ENCODE measurements at regions not wholly inside any gene's neighbourhood (a gene's known extent, or its start where the extent isn't known, plus 50 kb on each side); places are given as distances from the start of the nearest gene placed in this dataset.

DNA sequence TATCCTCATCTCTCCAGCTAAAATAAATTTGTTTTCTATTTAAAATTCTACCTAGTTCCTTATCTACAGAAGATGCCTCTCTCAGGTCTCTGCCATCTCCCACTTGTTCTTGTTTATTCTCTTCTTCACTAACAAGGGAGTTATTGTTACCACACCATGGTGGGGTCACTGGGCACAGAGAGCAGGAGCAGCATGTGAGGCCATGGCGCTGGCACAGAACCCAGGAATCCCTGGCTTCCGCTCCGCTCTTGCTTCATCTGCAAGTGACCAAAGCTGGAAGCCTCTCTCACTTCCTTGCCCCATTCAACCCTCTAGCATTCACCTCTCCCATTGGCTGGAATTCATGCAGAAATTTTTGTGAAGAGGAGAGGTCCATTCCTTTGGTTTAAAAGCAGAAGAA lies 190.7 kb upstream of the NCAM1 start:
- Histone ChIP-seq H3K27ac (ENCODE audit: low read depth in 1 of 2, low read length in 2 of 2) (no peak overlapping the region), H3K27me3 (ENCODE audit: control insufficient read depth in 4 of 4, insufficient read depth in 4 of 4, low read length in 3 of 4) (peaks cover 0 to 4% (median 0%) of the 10 kb centered on the region in 4 donors), H3K9me3 (ENCODE audit: control insufficient read depth in 4 of 4, low read length in 3 of 4) (no peaks in the 10 kb centered on the region), H3K4me3 (ENCODE audit: low read depth in 1 of 3, low read length in 3 of 3) (no peak overlapping the region), H3K36me3 (ENCODE audit: control insufficient read depth in 4 of 4, insufficient read depth in 3 of 4, low read depth in 1 of 4, low read length in 3 of 4) (no peaks in the 10 kb centered on the region), H3K9ac (ENCODE audit: low read depth in 1 of 2, low read length in 2 of 2) (no peak overlapping the region), H3K4me1 (ENCODE audit: control insufficient read depth in 4 of 4, insufficient read depth in 4 of 4, low read length in 3 of 4) (no peaks in the 10 kb centered on the region)
- DNase-seq (ENCODE audit: low spot score), result no peak
- TF ChIP-seq, protein P1, sequence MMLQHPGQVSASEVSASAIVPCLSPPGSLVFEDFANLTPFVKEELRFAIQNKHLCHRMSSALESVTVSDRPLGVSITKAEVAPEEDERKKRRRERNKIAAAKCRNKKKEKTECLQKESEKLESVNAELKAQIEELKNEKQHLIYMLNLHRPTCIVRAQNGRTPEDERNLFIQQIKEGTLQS (IDR thresholded peaks at IDR 0.05), result no peak
- TF ChIP-seq YY1 (IDR thresholded peaks at IDR 0.05) (no peak), RXRA (IDR thresholded peaks at IDR 0.05) (no peak), RAD21 (IDR thresholded peaks at IDR 0.05) (no peak), EGR1 (IDR thresholded peaks at IDR 0.05; ENCODE audit: low read depth in 2 of 2) (no peak)
- WGBS, result 86% methylated on average over 3 of the region's 3 CpGs

DNA sequence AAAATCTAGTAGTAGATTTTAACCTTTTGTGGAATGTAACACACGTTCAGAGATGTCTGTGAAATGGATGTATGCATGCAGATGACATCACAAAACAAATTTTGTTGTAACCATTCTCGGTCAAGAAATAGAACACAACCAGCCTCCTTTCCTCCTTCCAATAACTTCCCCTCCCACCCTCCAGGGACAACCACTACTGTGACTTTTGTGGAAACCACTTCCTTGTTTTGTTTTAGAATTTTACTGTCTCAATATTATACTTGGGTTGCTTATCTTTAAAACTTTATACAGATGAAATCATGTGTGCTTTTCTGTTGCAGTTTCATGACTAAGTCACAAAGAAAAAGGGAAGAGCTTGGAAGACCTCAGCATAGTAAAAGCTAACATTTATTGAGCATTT lies 189.4 kb upstream of the NCAM1 start:
- Histone ChIP-seq H3K9me3 (ENCODE audit: control insufficient read depth in 4 of 4, low read length in 3 of 4) (no peaks in the 10 kb centered on the region), H3K4me1 (ENCODE audit: control insufficient read depth in 4 of 4, insufficient read depth in 4 of 4, low read length in 3 of 4) (no peaks in the 10 kb centered on the region), H3K36me3 (ENCODE audit: control insufficient read depth in 4 of 4, insufficient read depth in 3 of 4, low read depth in 1 of 4, low read length in 3 of 4) (no peaks in the 10 kb centered on the region), H3K9ac (ENCODE audit: low read depth in 1 of 2, low read length in 2 of 2) (no peak overlapping the region), H3K27me3 (ENCODE audit: control insufficient read depth in 4 of 4, insufficient read depth in 4 of 4, low read length in 3 of 4) (peaks cover 0 to 8% (median 1%) of the 10 kb centered on the region in 4 donors), H3K4me3 (ENCODE audit: low read depth in 1 of 3, low read length in 3 of 3) (no peak overlapping the region), H3K27ac (ENCODE audit: low read depth in 1 of 2, low read length in 2 of 2) (no peak overlapping the region)
- WGBS, result 55% methylated on average over 2 of the region's 2 CpGs
- no peak for TF ChIP-seq EGR1 (IDR thresholded peaks at IDR 0.05; ENCODE audit: low read depth in 2 of 2)
- TF ChIP-seq SP1 (IDR thresholded peaks at IDR 0.05), result no peak
- no peak for DNase-seq (ENCODE audit: low spot score)

DNA sequence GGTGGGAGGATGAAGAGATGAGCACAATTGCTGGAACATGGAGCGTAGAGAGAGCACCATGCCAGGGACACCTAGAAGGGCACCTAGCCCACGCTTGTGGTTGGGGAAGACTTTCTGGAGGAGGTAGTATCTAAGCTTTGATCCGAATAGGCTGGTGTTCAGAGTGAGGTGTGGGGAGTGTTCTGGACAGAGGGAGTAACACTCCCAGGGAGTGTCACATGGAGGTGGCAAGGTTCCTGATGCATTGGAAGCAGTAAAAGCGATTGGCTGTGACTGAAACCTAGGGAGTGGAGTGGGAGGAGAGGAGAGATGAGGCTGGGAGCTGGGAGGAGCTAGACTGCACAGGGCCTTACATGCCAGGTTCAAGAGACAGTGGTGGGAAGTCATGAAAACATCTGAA lies 188.0 kb upstream of the NCAM1 start:
- Histone ChIP-seq H3K4me1 (ENCODE audit: control insufficient read depth in 4 of 4, insufficient read depth in 4 of 4, low read length in 3 of 4) (no peaks in the 10 kb centered on the region), H3K36me3 (ENCODE audit: control insufficient read depth in 4 of 4, insufficient read depth in 3 of 4, low read depth in 1 of 4, low read length in 3 of 4) (no peaks in the 10 kb centered on the region), H3K27ac (ENCODE audit: low read depth in 1 of 2, low read length in 2 of 2) (no peak overlapping the region), H3K4me3 (ENCODE audit: low read depth in 1 of 3, low read length in 3 of 3) (no peak overlapping the region), H3K9me3 (ENCODE audit: control insufficient read depth in 4 of 4, low read length in 3 of 4) (no peaks in the 10 kb centered on the region), H3K9ac (ENCODE audit: low read depth in 1 of 2, low read length in 2 of 2) (no peak overlapping the region), H3K27me3 (ENCODE audit: control insufficient read depth in 4 of 4, insufficient read depth in 4 of 4, low read length in 3 of 4) (peaks cover 0 to 12% (median 3%) of the 10 kb centered on the region in 4 donors)
- DNase-seq (ENCODE audit: low spot score), result no peak
- TF ChIP-seq RAD21 (IDR thresholded peaks at IDR 0.05) (no peak), YY1 (IDR thresholded peaks at IDR 0.05) (no peak), SP1 (IDR thresholded peaks at IDR 0.05) (no peak), EGR1 (IDR thresholded peaks at IDR 0.05; ENCODE audit: low read depth in 2 of 2) (no peak), FOXA1 (IDR thresholded peaks at IDR 0.05) (no peak), TAF1 (conservative IDR thresholded peaks at IDR 0.05) (no peak), HNF4G (IDR thresholded peaks at IDR 0.05) (no peak), JUND (IDR thresholded peaks at IDR 0.05) (no peak), HNF4A (conservative IDR thresholded peaks at IDR 0.05) (no peak), GABPA (IDR thresholded peaks at IDR 0.05 in 1 of 2, conservative IDR thresholded peaks at IDR 0.05 in 1 of 2) (no peak), RXRA (IDR thresholded peaks at IDR 0.05) (no peak), NR2F2 (IDR thresholded peaks at IDR 0.05) (no peak), FOXA2 (IDR thresholded peaks at IDR 0.05) (no peak)
- TF ChIP-seq, protein P2, sequence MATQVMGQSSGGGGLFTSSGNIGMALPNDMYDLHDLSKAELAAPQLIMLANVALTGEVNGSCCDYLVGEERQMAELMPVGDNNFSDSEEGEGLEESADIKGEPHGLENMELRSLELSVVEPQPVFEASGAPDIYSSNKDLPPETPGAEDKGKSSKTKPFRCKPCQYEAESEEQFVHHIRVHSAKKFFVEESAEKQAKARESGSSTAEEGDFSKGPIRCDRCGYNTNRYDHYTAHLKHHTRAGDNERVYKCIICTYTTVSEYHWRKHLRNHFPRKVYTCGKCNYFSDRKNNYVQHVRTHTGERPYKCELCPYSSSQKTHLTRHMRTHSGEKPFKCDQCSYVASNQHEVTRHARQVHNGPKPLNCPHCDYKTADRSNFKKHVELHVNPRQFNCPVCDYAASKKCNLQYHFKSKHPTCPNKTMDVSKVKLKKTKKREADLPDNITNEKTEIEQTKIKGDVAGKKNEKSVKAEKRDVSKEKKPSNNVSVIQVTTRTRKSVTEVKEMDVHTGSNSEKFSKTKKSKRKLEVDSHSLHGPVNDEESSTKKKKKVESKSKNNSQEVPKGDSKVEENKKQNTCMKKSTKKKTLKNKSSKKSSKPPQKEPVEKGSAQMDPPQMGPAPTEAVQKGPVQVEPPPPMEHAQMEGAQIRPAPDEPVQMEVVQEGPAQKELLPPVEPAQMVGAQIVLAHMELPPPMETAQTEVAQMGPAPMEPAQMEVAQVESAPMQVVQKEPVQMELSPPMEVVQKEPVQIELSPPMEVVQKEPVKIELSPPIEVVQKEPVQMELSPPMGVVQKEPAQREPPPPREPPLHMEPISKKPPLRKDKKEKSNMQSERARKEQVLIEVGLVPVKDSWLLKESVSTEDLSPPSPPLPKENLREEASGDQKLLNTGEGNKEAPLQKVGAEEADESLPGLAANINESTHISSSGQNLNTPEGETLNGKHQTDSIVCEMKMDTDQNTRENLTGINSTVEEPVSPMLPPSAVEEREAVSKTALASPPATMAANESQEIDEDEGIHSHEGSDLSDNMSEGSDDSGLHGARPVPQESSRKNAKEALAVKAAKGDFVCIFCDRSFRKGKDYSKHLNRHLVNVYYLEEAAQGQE (IDR thresholded peaks at IDR 0.05), result no peak
- TF ChIP-seq, protein P3, sequence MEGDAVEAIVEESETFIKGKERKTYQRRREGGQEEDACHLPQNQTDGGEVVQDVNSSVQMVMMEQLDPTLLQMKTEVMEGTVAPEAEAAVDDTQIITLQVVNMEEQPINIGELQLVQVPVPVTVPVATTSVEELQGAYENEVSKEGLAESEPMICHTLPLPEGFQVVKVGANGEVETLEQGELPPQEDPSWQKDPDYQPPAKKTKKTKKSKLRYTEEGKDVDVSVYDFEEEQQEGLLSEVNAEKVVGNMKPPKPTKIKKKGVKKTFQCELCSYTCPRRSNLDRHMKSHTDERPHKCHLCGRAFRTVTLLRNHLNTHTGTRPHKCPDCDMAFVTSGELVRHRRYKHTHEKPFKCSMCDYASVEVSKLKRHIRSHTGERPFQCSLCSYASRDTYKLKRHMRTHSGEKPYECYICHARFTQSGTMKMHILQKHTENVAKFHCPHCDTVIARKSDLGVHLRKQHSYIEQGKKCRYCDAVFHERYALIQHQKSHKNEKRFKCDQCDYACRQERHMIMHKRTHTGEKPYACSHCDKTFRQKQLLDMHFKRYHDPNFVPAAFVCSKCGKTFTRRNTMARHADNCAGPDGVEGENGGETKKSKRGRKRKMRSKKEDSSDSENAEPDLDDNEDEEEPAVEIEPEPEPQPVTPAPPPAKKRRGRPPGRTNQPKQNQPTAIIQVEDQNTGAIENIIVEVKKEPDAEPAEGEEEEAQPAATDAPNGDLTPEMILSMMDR (IDR thresholded peaks at IDR 0.05; ENCODE audit: low read depth, low read length, missing input control), result no peak
- TF ChIP-seq, protein P4, sequence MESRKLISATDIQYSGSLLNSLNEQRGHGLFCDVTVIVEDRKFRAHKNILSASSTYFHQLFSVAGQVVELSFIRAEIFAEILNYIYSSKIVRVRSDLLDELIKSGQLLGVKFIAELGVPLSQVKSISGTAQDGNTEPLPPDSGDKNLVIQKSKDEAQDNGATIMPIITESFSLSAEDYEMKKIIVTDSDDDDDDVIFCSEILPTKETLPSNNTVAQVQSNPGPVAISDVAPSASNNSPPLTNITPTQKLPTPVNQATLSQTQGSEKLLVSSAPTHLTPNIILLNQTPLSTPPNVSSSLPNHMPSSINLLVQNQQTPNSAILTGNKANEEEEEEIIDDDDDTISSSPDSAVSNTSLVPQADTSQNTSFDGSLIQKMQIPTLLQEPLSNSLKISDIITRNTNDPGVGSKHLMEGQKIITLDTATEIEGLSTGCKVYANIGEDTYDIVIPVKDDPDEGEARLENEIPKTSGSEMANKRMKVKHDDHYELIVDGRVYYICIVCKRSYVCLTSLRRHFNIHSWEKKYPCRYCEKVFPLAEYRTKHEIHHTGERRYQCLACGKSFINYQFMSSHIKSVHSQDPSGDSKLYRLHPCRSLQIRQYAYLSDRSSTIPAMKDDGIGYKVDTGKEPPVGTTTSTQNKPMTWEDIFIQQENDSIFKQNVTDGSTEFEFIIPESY (IDR thresholded peaks at IDR 0.05), result no peak
- TF ChIP-seq, protein P1 (IDR thresholded peaks at IDR 0.05), result no peak
- TF ChIP-seq, protein P5, sequence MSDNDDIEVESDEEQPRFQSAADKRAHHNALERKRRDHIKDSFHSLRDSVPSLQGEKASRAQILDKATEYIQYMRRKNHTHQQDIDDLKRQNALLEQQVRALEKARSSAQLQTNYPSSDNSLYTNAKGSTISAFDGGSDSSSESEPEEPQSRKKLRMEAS (IDR thresholded peaks at IDR 0.05), result no peak
- 66% methylated on average over 4 of the region's 4 CpGs for WGBS

Data from liver (tissue), 8 donors.